Sigmoid colon (tissue), 4 donors: ENCODE measurements at regions not wholly inside any gene's neighbourhood (a gene's known extent, or its start where the extent isn't known, plus 50 kb on each side); places are given as distances from the start of the nearest gene placed in this dataset.

ENCODE experiments used
- CTCF ChIP-seq, 4 experiments: fragments of 450-650 bp in 3 of 4; fragments of 200-600 bp in 1 of 4; IDR thresholded peaks; one replicate each; pipeline ENCODE4 v1.5.1; 2016 to 2019; ENCODE audit warnings: antibody characterized with exemption in 4 of 4, mild to moderate bottlenecking in 3 of 4, moderate library complexity in 2 of 4
- EP300 ChIP-seq, 4 donors: sonication (generic); formaldehyde crosslinking; IDR thresholded peaks; one replicate each; pipeline ENCODE4 v1.6.1; 2017; ENCODE audit warnings: antibody characterized with exemption in 4 of 4

DNA sequence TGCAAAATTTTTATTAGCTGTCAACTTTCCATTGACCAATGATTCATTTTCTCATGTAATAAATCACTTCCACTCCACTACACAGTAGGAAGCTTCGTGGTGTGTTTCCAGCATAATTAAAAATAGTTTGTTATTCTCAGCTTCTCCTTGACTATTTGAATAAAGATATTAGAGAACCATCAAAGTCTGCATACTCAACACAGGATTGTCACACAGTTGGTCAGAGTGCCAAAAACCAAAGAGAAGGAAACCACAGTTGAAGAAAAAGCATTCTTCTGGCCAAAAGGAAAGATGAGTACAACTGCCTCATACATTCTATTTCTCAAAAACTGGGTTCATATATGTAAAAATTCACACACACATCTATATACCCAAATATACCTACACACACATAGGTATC is 455.1 kb upstream of the HSF2 start:
- TF ChIP-seq CTCF (IDR thresholded peaks at IDR 0.05) (no peak), EP300 (IDR thresholded peaks at IDR 0.05) (no peak)
